GM06990 (cell line): ENCODE measurements at regions not wholly inside any gene's neighbourhood (a gene's known extent, or its start where the extent isn't known, plus 50 kb on each side); places are given as distances from the start of the nearest gene placed in this dataset.

Experiments
- DNase-seq: peaks from one replicate; pipeline ENCODE4 v3.0.0-alpha.2; 2011; ENCODE audit not compliant: insufficient read length; ENCODE audit errors: extremely low read depth
- H3K27me3 ChIP-seq: replicated peaks from 2 replicates; pipeline ENCODE4 v1.6.0; 2011; ENCODE audit warnings: low read length; ENCODE audit not compliant: control insufficient read depth, insufficient read depth
- H3K36me3 ChIP-seq: 2 replicates; pipeline ENCODE4 v1.5.1; 2011; ENCODE audit warnings: low read length; ENCODE audit not compliant: control insufficient read depth, insufficient read depth
- H3K4me3 ChIP-seq: replicated peaks from 2 replicates; pipeline ENCODE4 v1.5.1; 2011; ENCODE audit warnings: low read depth, mild to moderate bottlenecking, control low read depth, low read length
- TF ChIP-seq, protein P1 (sequence below): IDR thresholded peaks from 2 replicates; pipeline ENCODE4 v1.5.1; 2011; ENCODE audit warnings: low read length, control low read depth, mild to moderate bottlenecking, inconsistent platforms; ENCODE audit not compliant: insufficient read depth, poor library complexity, severe bottlenecking

DNA sequence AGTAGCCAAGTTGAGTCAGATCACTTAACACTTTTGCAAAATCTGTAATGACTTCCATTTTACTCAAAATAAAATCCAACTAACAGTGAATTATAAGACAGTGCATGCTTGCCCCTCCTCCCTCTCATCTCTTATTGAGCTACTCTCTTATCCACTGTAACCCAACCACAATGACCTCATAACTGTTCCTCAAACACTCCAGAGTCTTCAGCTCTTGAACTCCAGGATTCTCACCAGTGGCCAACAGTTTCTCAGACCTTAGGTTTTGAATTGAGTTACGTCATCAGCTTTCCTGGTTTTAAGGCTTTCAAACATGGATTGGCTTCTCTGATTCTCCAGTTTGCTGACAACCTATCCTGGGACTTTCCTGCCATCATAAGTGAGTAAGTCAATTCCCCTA, 938.3 kb downstream of the RAB28 start:
- Histone ChIP-seq H3K27me3 (no peaks in the 10 kb centered on the region), H3K36me3 (no peaks in the 10 kb centered on the region), H3K4me3 (no peak overlapping the region)
- DNase-seq, result no peak
- TF ChIP-seq, protein P1, sequence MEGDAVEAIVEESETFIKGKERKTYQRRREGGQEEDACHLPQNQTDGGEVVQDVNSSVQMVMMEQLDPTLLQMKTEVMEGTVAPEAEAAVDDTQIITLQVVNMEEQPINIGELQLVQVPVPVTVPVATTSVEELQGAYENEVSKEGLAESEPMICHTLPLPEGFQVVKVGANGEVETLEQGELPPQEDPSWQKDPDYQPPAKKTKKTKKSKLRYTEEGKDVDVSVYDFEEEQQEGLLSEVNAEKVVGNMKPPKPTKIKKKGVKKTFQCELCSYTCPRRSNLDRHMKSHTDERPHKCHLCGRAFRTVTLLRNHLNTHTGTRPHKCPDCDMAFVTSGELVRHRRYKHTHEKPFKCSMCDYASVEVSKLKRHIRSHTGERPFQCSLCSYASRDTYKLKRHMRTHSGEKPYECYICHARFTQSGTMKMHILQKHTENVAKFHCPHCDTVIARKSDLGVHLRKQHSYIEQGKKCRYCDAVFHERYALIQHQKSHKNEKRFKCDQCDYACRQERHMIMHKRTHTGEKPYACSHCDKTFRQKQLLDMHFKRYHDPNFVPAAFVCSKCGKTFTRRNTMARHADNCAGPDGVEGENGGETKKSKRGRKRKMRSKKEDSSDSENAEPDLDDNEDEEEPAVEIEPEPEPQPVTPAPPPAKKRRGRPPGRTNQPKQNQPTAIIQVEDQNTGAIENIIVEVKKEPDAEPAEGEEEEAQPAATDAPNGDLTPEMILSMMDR, result no peak

DNA sequence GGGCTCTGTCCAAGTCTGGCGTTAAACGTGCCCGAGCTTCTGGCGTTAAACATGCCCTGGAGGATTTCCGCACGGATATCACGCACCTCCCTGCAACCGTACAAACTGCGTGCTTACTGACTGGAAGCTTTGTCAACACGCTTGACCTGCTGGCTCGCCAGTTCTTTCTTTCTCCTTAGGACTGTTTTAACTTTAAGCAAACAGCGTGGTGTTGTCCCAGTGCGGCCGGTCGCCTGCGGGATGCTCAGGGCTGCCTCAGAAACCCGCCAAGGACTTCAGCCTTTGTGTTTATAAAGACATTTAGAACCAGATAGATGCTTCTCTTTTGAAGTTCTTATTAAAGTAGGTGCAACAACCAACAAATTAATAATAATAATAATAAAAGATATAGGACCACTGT, 946.0 kb downstream of the RAB28 start:
- Histone ChIP-seq H3K4me3 (no peak overlapping the region), H3K36me3 (no peaks in the 10 kb centered on the region), H3K27me3 (no peaks in the 10 kb centered on the region)
- no peak for DNase-seq
- TF ChIP-seq, protein P1, result no peak

DNA sequence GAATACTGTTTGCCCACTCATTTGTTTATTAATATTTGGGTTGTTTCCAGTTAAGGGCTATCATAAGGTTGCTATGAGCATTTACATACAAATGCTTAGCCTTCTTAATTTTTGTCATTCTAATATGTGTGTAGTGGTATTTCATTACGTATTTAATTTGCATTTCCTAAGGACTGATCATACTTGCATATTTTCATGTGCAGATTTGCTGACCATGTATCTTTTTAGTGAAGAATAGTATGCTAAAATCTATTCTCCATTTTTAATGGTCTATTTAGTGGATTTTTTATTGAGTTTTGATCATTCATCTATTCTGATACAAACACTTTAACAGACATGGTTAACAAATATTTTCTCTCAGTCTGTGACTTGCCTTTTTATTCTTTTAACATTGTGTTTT, 949.5 kb downstream of the RAB28 start:
- no peak for DNase-seq
- Histone ChIP-seq H3K36me3 (no peaks in the 10 kb centered on the region), H3K4me3 (no peak overlapping the region), H3K27me3 (no peaks in the 10 kb centered on the region)
- TF ChIP-seq, protein P1, result no peak

DNA sequence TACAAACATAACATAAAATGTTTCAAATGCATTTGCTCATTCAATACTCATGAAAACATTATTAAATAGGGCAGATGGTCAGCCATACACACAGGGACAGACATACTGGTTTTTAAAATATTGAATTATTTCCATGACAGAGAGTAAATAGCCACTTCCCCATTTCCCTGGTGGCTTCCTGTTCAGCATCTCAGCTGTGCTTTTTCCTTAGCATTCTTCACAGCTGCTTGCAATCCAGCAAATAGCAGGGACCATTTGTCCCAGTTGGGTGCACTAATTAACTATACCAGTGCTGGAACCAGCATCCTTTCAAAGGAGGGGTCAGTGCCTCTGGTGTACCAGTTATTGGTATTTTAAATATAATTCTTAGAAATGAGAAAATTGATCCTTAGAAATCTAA, 964.7 kb downstream of the RAB28 start:
- no peak for DNase-seq
- TF ChIP-seq, protein P1, result no peak
- no peak overlapping the region for H3K4me3 ChIP-seq
- no peaks in the 10 kb centered on the region for H3K36me3 ChIP-seq
- H3K27me3 ChIP-seq, result no peaks in the 10 kb centered on the region

DNA sequence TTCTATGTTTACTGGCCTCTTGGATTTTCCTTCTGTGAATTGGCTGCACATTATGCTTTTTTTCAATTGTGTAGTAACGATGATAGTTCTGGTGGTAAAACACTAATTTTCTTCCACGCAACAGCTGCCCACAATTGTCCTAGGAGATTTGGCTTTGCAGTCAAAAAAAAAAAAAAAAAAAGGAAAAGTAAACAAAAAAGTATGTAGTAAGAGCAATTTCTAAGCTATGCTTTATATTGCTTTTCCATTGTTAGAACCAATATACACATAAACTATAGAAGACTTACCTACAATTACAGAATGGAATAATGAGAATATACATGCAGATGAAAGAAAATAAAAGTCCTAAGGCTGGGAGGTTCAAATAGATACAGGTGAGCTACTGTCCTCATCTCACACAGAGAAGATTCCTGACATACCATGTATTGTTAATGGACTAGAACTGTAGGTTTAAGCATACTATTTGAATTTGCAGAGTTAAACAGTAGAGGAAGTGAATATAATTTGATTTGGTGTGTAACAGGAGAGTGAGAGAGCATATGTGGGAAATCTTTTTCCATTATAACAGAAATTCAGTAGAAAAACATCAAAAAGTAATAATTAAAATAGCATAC, 976.2 kb downstream of the RAB28 start:
- no peak for DNase-seq
- TF ChIP-seq, protein P1, result no peak
- Histone ChIP-seq H3K36me3 (no peaks in the 10 kb centered on the region), H3K27me3 (no peaks in the 10 kb centered on the region), H3K4me3 (no peak overlapping the region)

DNA sequence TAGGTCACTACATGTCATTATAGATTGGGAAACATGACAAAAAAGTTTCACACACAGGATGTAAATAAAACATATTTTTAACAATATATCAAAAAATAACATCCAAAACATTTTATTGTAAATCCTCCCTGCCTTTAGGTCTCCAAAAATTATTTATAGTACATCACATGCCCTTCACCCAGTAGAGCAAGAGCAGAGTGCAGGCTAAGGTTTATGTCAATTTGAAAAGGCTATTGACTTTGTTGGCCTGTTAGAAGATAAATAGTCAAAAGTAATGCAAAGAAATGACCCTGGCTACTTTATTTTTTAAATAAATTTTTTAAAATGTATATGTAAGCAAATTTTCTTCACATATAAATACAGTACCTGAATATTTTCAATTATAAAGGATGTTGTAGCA, 983.7 kb downstream of the RAB28 start:
- no peak for DNase-seq
- TF ChIP-seq, protein P1, result no peak
- no peaks in the 10 kb centered on the region for H3K36me3 ChIP-seq
- H3K4me3 ChIP-seq, result no peak overlapping the region
- no peaks in the 10 kb centered on the region for H3K27me3 ChIP-seq
